Keratinocyte (primary cell): ENCODE measurements at regions not wholly inside any gene's neighbourhood (a gene's known extent, or its start where the extent isn't known, plus 50 kb on each side); places are given as distances from the start of the nearest gene placed in this dataset.

Experiments used
- CTCF ChIP-seq, 3 experiments: IDR thresholded peaks in 1 of 3; conservative IDR thresholded peaks in 1 of 3; optimal IDR thresholded peaks in 1 of 3; 2 replicates in 2 of 3; 3 replicates in 1 of 3; pipeline versions ENCODE3 to v1.5.1; 2011; ENCODE audit warnings: low read length in 3 of 3, mild to moderate bottlenecking in 3 of 3, moderate library complexity in 2 of 3, control low read depth in 1 of 3, inconsistent platforms in 1 of 3; ENCODE audit not compliant: insufficient read depth in 2 of 3; ENCODE audit errors: extremely low read depth in 1 of 3
- EZH2 ChIP-seq: IDR thresholded peaks from one replicate; pipeline ENCODE4 v1.6.1; 2012; ENCODE audit warnings: inconsistent platforms, mild to moderate bottlenecking, low read length, moderate library complexity

DNA sequence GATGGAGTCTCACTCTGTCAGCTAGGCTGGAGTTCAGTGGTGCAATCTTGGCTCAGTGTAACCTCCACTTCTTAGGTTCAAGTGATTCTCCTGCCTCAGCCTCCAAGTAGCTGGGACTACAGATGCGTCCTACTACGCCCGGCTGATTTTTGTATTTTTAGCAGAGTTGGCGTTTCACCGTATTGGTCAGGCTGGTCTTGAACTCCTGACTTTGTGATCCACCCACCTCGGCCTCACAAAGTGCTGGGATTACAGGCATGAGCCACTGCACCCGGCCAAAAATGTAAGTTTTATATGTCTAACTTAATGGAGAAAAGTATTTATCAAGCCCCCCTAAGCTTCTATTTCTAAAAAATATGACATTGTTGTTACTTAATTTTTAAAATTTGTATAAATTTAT is 98.2 kb upstream of the RIOK2 start:
- TF ChIP-seq EZH2 (no peak), CTCF (optimal IDR thresholded peaks at IDR 0.05 in 1 of 3, IDR thresholded peaks at IDR 0.05 in 1 of 3, conservative IDR thresholded peaks at IDR 0.05 in 1 of 3; ENCODE audit: extremely low read depth in 1 of 3, insufficient read depth in 2 of 3, low read length in 3 of 3) (no peak)
